WTC11 (cell line): ENCODE measurements at regions not wholly inside any gene's neighbourhood (a gene's known extent, or its start where the extent isn't known, plus 50 kb on each side); places are given as distances from the start of the nearest gene placed in this dataset.

ENCODE experiments used
- CREB1 ChIP-seq: sonication (generic); formaldehyde crosslinking; IDR thresholded peaks from 2 replicates; pipeline ENCODE4 v1.8.0; 2023; ENCODE audit warnings: mild to moderate bottlenecking, missing genetic modification reagents
- ESRRA ChIP-seq: sonication (generic); formaldehyde crosslinking; IDR thresholded peaks from 2 replicates; pipeline ENCODE4 v1.8.1; 2022; ENCODE audit warnings: mild to moderate bottlenecking, missing genetic modification reagents, borderline replicate concordance
- KAT7 ChIP-seq: sonication (generic); formaldehyde crosslinking; IDR thresholded peaks from 2 replicates; pipeline ENCODE4 v1.8.1; 2023; ENCODE audit warnings: missing genetic modification reagents, mild to moderate bottlenecking, borderline replicate concordance
- OVOL2 ChIP-seq: fragments of 250-450 bp; sonication (Bioruptor Pico); IDR thresholded peaks from 2 replicates; pipeline ENCODE4 v1.9.0; 2021; ENCODE audit warnings: mild to moderate bottlenecking, borderline replicate concordance
- ZNF138 ChIP-seq: sonication (generic); formaldehyde crosslinking; conservative IDR thresholded peaks from 2 replicates; pipeline ENCODE4 v1.8.1; 2022; ENCODE audit warnings: mild to moderate bottlenecking, moderate library complexity, missing genetic modification reagents
- ZNF423 ChIP-seq: fragments of 250-450 bp; sonication (Bioruptor Pico); IDR thresholded peaks from 2 replicates; pipeline ENCODE4 v2.1.2; 2022; ENCODE audit warnings: mild to moderate bottlenecking, moderate library complexity
- TF ChIP-seq, protein P1 (sequence below): fragments of 200-600 bp; IDR thresholded peaks from 2 replicates; pipeline ENCODE4 v1.8.0; 2022; ENCODE audit warnings: antibody characterized with exemption
- TF ChIP-seq, protein P2 (sequence below): sonication (generic); formaldehyde crosslinking; IDR thresholded peaks from 2 replicates; pipeline ENCODE4 v1.8.1; 2023; ENCODE audit warnings: mild to moderate bottlenecking, missing genetic modification reagents, moderate library complexity
- TF ChIP-seq, protein P3 (sequence below): sonication (generic); formaldehyde crosslinking; IDR thresholded peaks from 2 replicates; pipeline ENCODE4 v1.8.0; 2022; ENCODE audit warnings: mild to moderate bottlenecking, missing genetic modification reagents
- TF ChIP-seq, protein P4 (sequence below): sonication (generic); formaldehyde crosslinking; IDR thresholded peaks from 2 replicates; pipeline ENCODE4 v1.8.0; 2023; ENCODE audit warnings: missing genetic modification reagents, mild to moderate bottlenecking, borderline replicate concordance
- TF ChIP-seq, protein P5 (sequence below): sonication (generic); formaldehyde crosslinking; IDR thresholded peaks from 2 replicates; pipeline ENCODE4 v1.8.0; 2022; ENCODE audit warnings: mild to moderate bottlenecking, missing genetic modification reagents
- TF ChIP-seq, protein P6 (sequence below): sonication (generic); formaldehyde crosslinking; IDR thresholded peaks from 2 replicates; pipeline ENCODE4 v1.8.0; 2022; ENCODE audit warnings: mild to moderate bottlenecking, missing genetic modification reagents
- TF ChIP-seq, protein P7 (sequence below): sonication (generic); formaldehyde crosslinking; IDR thresholded peaks from 2 replicates; pipeline ENCODE4 v1.8.0; 2022; ENCODE audit warnings: mild to moderate bottlenecking, missing genetic modification reagents

DNA sequence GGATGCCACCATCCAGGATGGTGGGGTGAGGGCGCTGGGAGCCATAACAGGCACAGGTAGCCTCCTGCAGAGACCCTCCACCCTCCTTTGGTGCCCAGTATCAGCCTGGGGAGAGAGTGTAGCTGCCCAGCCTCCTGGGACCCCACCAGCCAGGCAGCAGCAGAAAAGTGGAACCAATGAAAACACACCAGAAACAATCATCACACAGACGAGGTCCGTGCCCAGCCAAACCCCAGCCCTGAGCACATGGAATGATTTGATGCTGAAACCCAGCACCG is 285.1 kb downstream of the PTPRU start:
- TF ChIP-seq, protein P1, sequence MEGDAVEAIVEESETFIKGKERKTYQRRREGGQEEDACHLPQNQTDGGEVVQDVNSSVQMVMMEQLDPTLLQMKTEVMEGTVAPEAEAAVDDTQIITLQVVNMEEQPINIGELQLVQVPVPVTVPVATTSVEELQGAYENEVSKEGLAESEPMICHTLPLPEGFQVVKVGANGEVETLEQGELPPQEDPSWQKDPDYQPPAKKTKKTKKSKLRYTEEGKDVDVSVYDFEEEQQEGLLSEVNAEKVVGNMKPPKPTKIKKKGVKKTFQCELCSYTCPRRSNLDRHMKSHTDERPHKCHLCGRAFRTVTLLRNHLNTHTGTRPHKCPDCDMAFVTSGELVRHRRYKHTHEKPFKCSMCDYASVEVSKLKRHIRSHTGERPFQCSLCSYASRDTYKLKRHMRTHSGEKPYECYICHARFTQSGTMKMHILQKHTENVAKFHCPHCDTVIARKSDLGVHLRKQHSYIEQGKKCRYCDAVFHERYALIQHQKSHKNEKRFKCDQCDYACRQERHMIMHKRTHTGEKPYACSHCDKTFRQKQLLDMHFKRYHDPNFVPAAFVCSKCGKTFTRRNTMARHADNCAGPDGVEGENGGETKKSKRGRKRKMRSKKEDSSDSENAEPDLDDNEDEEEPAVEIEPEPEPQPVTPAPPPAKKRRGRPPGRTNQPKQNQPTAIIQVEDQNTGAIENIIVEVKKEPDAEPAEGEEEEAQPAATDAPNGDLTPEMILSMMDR: no peak
- TF ChIP-seq OVOL2 (no peak), KAT7 (CRISPR knock-in tag) (no peak), ZNF138 (CRISPR knock-in tag) (no peak), CREB1 (CRISPR knock-in tag) (no peak), ZNF423 (CRISPR knock-in tag) (no peak), ESRRA (CRISPR knock-in tag) (no peak)
- TF ChIP-seq, protein P2, sequence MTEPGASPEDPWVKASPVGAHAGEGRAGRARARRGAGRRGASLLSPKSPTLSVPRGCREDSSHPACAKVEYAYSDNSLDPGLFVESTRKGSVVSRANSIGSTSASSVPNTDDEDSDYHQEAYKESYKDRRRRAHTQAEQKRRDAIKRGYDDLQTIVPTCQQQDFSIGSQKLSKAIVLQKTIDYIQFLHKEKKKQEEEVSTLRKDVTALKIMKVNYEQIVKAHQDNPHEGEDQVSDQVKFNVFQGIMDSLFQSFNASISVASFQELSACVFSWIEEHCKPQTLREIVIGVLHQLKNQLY (CRISPR knock-in tag): no peak
- TF ChIP-seq, protein P3, sequence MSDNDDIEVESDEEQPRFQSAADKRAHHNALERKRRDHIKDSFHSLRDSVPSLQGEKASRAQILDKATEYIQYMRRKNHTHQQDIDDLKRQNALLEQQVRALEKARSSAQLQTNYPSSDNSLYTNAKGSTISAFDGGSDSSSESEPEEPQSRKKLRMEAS (CRISPR knock-in tag): no peak
- TF ChIP-seq, protein P4, sequence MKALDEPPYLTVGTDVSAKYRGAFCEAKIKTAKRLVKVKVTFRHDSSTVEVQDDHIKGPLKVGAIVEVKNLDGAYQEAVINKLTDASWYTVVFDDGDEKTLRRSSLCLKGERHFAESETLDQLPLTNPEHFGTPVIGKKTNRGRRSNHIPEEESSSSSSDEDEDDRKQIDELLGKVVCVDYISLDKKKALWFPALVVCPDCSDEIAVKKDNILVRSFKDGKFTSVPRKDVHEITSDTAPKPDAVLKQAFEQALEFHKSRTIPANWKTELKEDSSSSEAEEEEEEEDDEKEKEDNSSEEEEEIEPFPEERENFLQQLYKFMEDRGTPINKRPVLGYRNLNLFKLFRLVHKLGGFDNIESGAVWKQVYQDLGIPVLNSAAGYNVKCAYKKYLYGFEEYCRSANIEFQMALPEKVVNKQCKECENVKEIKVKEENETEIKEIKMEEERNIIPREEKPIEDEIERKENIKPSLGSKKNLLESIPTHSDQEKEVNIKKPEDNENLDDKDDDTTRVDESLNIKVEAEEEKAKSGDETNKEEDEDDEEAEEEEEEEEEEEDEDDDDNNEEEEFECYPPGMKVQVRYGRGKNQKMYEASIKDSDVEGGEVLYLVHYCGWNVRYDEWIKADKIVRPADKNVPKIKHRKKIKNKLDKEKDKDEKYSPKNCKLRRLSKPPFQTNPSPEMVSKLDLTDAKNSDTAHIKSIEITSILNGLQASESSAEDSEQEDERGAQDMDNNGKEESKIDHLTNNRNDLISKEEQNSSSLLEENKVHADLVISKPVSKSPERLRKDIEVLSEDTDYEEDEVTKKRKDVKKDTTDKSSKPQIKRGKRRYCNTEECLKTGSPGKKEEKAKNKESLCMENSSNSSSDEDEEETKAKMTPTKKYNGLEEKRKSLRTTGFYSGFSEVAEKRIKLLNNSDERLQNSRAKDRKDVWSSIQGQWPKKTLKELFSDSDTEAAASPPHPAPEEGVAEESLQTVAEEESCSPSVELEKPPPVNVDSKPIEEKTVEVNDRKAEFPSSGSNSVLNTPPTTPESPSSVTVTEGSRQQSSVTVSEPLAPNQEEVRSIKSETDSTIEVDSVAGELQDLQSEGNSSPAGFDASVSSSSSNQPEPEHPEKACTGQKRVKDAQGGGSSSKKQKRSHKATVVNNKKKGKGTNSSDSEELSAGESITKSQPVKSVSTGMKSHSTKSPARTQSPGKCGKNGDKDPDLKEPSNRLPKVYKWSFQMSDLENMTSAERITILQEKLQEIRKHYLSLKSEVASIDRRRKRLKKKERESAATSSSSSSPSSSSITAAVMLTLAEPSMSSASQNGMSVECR: no peak
- TF ChIP-seq, protein P5, sequence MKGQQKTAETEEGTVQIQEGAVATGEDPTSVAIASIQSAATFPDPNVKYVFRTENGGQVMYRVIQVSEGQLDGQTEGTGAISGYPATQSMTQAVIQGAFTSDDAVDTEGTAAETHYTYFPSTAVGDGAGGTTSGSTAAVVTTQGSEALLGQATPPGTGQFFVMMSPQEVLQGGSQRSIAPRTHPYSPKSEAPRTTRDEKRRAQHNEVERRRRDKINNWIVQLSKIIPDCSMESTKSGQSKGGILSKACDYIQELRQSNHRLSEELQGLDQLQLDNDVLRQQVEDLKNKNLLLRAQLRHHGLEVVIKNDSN (CRISPR knock-in tag): no peak
- TF ChIP-seq, protein P6, sequence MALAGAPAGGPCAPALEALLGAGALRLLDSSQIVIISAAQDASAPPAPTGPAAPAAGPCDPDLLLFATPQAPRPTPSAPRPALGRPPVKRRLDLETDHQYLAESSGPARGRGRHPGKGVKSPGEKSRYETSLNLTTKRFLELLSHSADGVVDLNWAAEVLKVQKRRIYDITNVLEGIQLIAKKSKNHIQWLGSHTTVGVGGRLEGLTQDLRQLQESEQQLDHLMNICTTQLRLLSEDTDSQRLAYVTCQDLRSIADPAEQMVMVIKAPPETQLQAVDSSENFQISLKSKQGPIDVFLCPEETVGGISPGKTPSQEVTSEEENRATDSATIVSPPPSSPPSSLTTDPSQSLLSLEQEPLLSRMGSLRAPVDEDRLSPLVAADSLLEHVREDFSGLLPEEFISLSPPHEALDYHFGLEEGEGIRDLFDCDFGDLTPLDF (CRISPR knock-in tag): no peak
- TF ChIP-seq, protein P7, sequence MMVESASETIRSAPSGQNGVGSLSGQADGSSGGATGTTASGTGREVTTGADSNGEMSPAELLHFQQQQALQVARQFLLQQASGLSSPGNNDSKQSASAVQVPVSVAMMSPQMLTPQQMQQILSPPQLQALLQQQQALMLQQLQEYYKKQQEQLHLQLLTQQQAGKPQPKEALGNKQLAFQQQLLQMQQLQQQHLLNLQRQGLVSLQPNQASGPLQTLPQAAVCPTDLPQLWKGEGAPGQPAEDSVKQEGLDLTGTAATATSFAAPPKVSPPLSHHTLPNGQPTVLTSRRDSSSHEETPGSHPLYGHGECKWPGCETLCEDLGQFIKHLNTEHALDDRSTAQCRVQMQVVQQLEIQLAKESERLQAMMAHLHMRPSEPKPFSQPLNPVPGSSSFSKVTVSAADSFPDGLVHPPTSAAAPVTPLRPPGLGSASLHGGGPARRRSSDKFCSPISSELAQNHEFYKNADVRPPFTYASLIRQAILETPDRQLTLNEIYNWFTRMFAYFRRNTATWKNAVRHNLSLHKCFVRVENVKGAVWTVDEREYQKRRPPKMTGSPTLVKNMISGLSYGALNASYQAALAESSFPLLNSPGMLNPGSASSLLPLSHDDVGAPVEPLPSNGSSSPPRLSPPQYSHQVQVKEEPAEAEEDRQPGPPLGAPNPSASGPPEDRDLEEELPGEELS (CRISPR knock-in tag): no peak
